HEK293 (cell line): ENCODE measurements at regions not wholly inside any gene's neighbourhood (a gene's known extent, or its start where the extent isn't known, plus 50 kb on each side); places are given as distances from the start of the nearest gene placed in this dataset.

Experiments used
- BCL6B ChIP-seq: fragments of 450-650 bp; formaldehyde crosslinking; IDR thresholded peaks from 2 replicates; pipeline ENCODE4 v1.5.1; 2017; ENCODE audit warnings: missing biosample characterization, missing genetic modification characterization
- CTCF ChIP-seq: fragments of 450-650 bp; formaldehyde crosslinking; IDR thresholded peaks from 2 replicates; pipeline ENCODE4 v1.5.1; 2016; ENCODE audit warnings: missing biosample characterization, missing genetic modification characterization
- EGR2 ChIP-seq: fragments of 450-650 bp; formaldehyde crosslinking; IDR thresholded peaks from 2 replicates; pipeline ENCODE4 v1.5.1; 2016; ENCODE audit warnings: low read depth, missing biosample characterization, missing genetic modification characterization
- GLI4 ChIP-seq: fragments of 450-650 bp; formaldehyde crosslinking; IDR thresholded peaks from 2 replicates; pipeline ENCODE4 v1.5.1; 2016; ENCODE audit warnings: missing biosample characterization, missing genetic modification characterization
- GLIS1 ChIP-seq: fragments of 450-650 bp; formaldehyde crosslinking; IDR thresholded peaks from 2 replicates; pipeline ENCODE4 v1.5.1; 2016; ENCODE audit warnings: missing biosample characterization, missing genetic modification characterization
- HOXC10 ChIP-seq: sonication (generic); formaldehyde crosslinking; IDR thresholded peaks from 2 replicates; pipeline ENCODE4 v1.8.1; 2023; ENCODE audit warnings: mild to moderate bottlenecking, missing genetic modification reagents
- KLF7 ChIP-seq: fragments of 450-650 bp; formaldehyde crosslinking; IDR thresholded peaks from 2 replicates; pipeline ENCODE4 v1.5.1; 2016; ENCODE audit warnings: missing biosample characterization, missing genetic modification characterization, borderline replicate concordance
- MEIS1 ChIP-seq: sonication (generic); formaldehyde crosslinking; IDR thresholded peaks from 2 replicates; pipeline ENCODE4 v1.8.1; 2022; ENCODE audit warnings: missing genetic modification reagents, mild to moderate bottlenecking, borderline replicate concordance
- SCRT2 ChIP-seq: fragments of 450-650 bp; formaldehyde crosslinking; IDR thresholded peaks from 2 replicates; pipeline ENCODE4 v1.5.1; 2016; ENCODE audit warnings: missing biosample characterization, missing genetic modification characterization
- TCF7L2 ChIP-seq: IDR thresholded peaks from 2 replicates; pipeline ENCODE4 v1.6.1; 2011; ENCODE audit warnings: low read depth, mild to moderate bottlenecking, inconsistent platforms, low read length, moderate library complexity, borderline replicate concordance
- TRIM28 ChIP-seq: IDR thresholded peaks from 2 replicates; pipeline ENCODE4 v1.6.1; 2011; ENCODE audit warnings: low read length, control low read depth, borderline replicate concordance
- ZBTB11 ChIP-seq: fragments of 450-650 bp; formaldehyde crosslinking; conservative IDR thresholded peaks from 2 replicates; pipeline ENCODE4 v1.5.1; 2016; ENCODE audit warnings: low read depth, missing biosample characterization, missing genetic modification characterization
- ZBTB17 ChIP-seq: fragments of 450-650 bp; formaldehyde crosslinking; IDR thresholded peaks from 2 replicates; pipeline ENCODE4 v1.5.1; 2016; ENCODE audit warnings: missing biosample characterization, missing genetic modification characterization
- ZBTB7A ChIP-seq: fragments of 450-650 bp; formaldehyde crosslinking; IDR thresholded peaks from 2 replicates; pipeline ENCODE4 v1.5.1; 2016; ENCODE audit warnings: low read depth, missing biosample characterization, missing genetic modification characterization
- ZNF121 ChIP-seq: fragments of 450-650 bp; formaldehyde crosslinking; IDR thresholded peaks from 2 replicates; pipeline ENCODE4 v1.5.1; 2016; ENCODE audit warnings: missing biosample characterization, missing genetic modification characterization
- ZNF148 ChIP-seq: fragments of 450-650 bp; formaldehyde crosslinking; IDR thresholded peaks from 2 replicates; pipeline ENCODE4 v1.5.0; 2017; ENCODE audit warnings: missing biosample characterization, missing genetic modification characterization, borderline replicate concordance
- ZNF155 ChIP-seq: fragments of 450-650 bp; formaldehyde crosslinking; IDR thresholded peaks from 2 replicates; pipeline ENCODE4 v1.5.1; 2016; ENCODE audit warnings: missing biosample characterization, missing genetic modification characterization
- ZNF169 ChIP-seq: fragments of 450-650 bp; formaldehyde crosslinking; IDR thresholded peaks from 2 replicates; pipeline ENCODE4 v1.5.1; 2016; ENCODE audit warnings: missing biosample characterization, missing genetic modification characterization
- ZNF274 ChIP-seq, 2 experiments: fragments of 200-500 bp in 1 of 2; fragments of 450-650 bp in 1 of 2; sonication (Bioruptor generic) in 1 of 2; formaldehyde crosslinking in 1 of 2; IDR thresholded peaks; 2 replicates each; pipeline versions ENCODE4 v1.5.1 to v1.6.1; 2014 to 2016; ENCODE audit warnings: borderline replicate concordance in 1 of 2, inconsistent platforms in 1 of 2, low read length in 1 of 2, missing biosample characterization in 1 of 2, missing genetic modification characterization in 1 of 2
- ZNF354C ChIP-seq: fragments of 450-650 bp; formaldehyde crosslinking; IDR thresholded peaks from 2 replicates; pipeline ENCODE4 v1.5.1; 2016; ENCODE audit warnings: missing biosample characterization, missing genetic modification characterization, low read depth, borderline replicate concordance
- ZNF366 ChIP-seq: fragments of 450-650 bp; formaldehyde crosslinking; conservative IDR thresholded peaks from 2 replicates; pipeline ENCODE4 v1.5.1; 2016; ENCODE audit warnings: missing biosample characterization, missing genetic modification characterization
- ZNF416 ChIP-seq: fragments of 450-650 bp; formaldehyde crosslinking; IDR thresholded peaks from 2 replicates; pipeline ENCODE4 v1.5.1; 2016; ENCODE audit warnings: missing biosample characterization, missing genetic modification characterization
- ZNF530 ChIP-seq: fragments of 450-650 bp; formaldehyde crosslinking; IDR thresholded peaks from 2 replicates; pipeline ENCODE4 v1.5.1; 2016; ENCODE audit warnings: low read depth, missing biosample characterization, missing genetic modification characterization
- ZNF560 ChIP-seq: fragments of 450-650 bp; formaldehyde crosslinking; IDR thresholded peaks from 2 replicates; pipeline ENCODE4 v1.5.1; 2017; ENCODE audit warnings: missing biosample characterization, missing genetic modification characterization, borderline replicate concordance
- ZNF580 ChIP-seq: fragments of 450-650 bp; formaldehyde crosslinking; IDR thresholded peaks from 2 replicates; pipeline ENCODE4 v1.5.1; 2016; ENCODE audit warnings: missing biosample characterization, missing genetic modification characterization
- ZNF600 ChIP-seq: fragments of 450-650 bp; formaldehyde crosslinking; IDR thresholded peaks from 2 replicates; pipeline ENCODE4 v1.5.1; 2016; ENCODE audit warnings: missing biosample characterization, missing genetic modification characterization
- ZNF626 ChIP-seq: fragments of 450-650 bp; sonication (Bioruptor Pico); formaldehyde crosslinking; IDR thresholded peaks from 2 replicates; pipeline ENCODE4 v1.5.1; 2018; ENCODE audit warnings: missing biosample characterization, missing genetic modification characterization, inconsistent platforms
- ZNF639 ChIP-seq: fragments of 450-650 bp; formaldehyde crosslinking; IDR thresholded peaks from 2 replicates; pipeline ENCODE4 v1.5.1; 2016; ENCODE audit warnings: missing biosample characterization, missing genetic modification characterization
- ZNF837 ChIP-seq: fragments of 450-650 bp; formaldehyde crosslinking; IDR thresholded peaks from 2 replicates; pipeline ENCODE4 v1.5.1; 2016; ENCODE audit warnings: missing biosample characterization, missing genetic modification characterization
- ZSCAN23 ChIP-seq: fragments of 450-650 bp; formaldehyde crosslinking; IDR thresholded peaks from 2 replicates; pipeline ENCODE4 v1.5.1; 2016; ENCODE audit warnings: missing biosample characterization, missing genetic modification characterization

- no peak for TF ChIP-seq MEIS1
- TF ChIP-seq ZNF626 (tag by site-specific recombination) = no peak
- TF ChIP-seq ZNF148 (tag by site-specific recombination) = no peak
- no peak for TF ChIP-seq BCL6B (tag by site-specific recombination)
- peak; percentile 67 for TF ChIP-seq ZNF366 (tag by site-specific recombination)
- TF ChIP-seq ZNF155 (tag by site-specific recombination) = no peak
- no peak for TF ChIP-seq EGR2 (tag by site-specific recombination)
- peak; percentile 64; the same call in 1 of the 2 replicates for TF ChIP-seq ZNF580 (tag by site-specific recombination)
- TF ChIP-seq CTCF (tag by site-specific recombination) = no peak
- TF ChIP-seq ZNF639 = peak; percentile 91
- no peak for TF ChIP-seq GLI4
- no peak for TF ChIP-seq ZNF169 (tag by site-specific recombination)
- no peak for TF ChIP-seq ZNF354C
- no peak for TF ChIP-seq HOXC10
- TF ChIP-seq GLIS1 = peak; percentile 19; the same call in 1 of the 2 replicates
- no peak for TF ChIP-seq ZBTB17 (tag by site-specific recombination)
- TF ChIP-seq TRIM28 = no peak
- TF ChIP-seq ZNF560 (tag by site-specific recombination) = no peak
- no peak for TF ChIP-seq ZBTB11 (tag by site-specific recombination)
- TF ChIP-seq KLF7 (tag by site-specific recombination) = no peak
- no peak for TF ChIP-seq ZNF837 (tag by site-specific recombination)
- no peak for TF ChIP-seq ZBTB7A (tag by site-specific recombination)
- TF ChIP-seq ZNF416 (tag by site-specific recombination) = no peak
- no peak for TF ChIP-seq ZNF600 (tag by site-specific recombination)
- TF ChIP-seq SCRT2 (tag by site-specific recombination) = no peak
- TF ChIP-seq ZNF530 (tag by site-specific recombination) = no peak
- peak; percentile 78; the same call in 1 of the 2 replicates for TF ChIP-seq ZSCAN23 (tag by site-specific recombination)
- TF ChIP-seq TCF7L2 = peak; percentile 100
- no peak for TF ChIP-seq ZNF121 (tag by site-specific recombination)
- TF ChIP-seq ZNF274 (IDR thresholded peaks at IDR 0.05; ENCODE audit: low read length) = no peak
- no peak for TF ChIP-seq ZNF274 (tag by site-specific recombination; IDR thresholded peaks at IDR 0.05; ENCODE audit: borderline replicate concordance)
Observed at GRCh38 chr1:168801032-168801745, 72.2 kb upstream of the DPT start (continued).
